Astrocyte of the cerebellum (primary cell): ENCODE measurements at regions not wholly inside any gene's neighbourhood (a gene's known extent, or its start where the extent isn't known, plus 50 kb on each side); places are given as distances from the start of the nearest gene placed in this dataset.

Source experiments
- DNase-seq: peaks from one replicate; pipeline ENCODE4 v3.0.0-alpha.2; 2011; ENCODE audit warnings: low read depth
- H3K4me3 ChIP-seq: 2 replicates; pipeline ENCODE4 v1.5.1; 2011; ENCODE audit warnings: mild to moderate bottlenecking, low read depth, low read length, moderate library complexity
- in situ Hi-C: cut with HindIII; loops from 2 replicates; pipeline ENCODE4 v1.10.0; 2017; ENCODE audit warnings: low sequenced_read_pairs
- TF ChIP-seq, protein P1 (sequence below): IDR thresholded peaks from 2 replicates; pipeline ENCODE4 v1.5.1; 2012; ENCODE audit warnings: low read length, low read depth, moderate library complexity, mild to moderate bottlenecking; ENCODE audit errors: missing control alignments

DNA sequence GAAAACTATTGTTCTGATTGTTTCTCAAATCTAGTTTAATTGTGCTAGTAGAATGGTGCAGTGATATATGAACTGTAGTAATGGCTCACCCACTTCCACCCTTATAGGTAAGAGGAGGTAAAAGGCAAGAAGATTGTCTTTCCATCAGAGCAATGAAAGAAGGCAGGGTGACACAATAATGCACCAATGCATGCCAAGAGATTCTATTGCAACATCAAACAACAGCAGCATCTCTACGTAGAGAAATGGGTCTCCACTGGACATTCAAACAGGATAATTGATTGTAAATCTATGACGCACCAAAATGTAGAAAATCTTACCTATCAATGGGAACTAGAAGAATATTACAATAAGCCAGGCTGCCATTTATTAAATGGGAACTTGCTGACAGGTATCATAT is 107.0 kb upstream of the ISL1 start:
- TF ChIP-seq, protein P1, sequence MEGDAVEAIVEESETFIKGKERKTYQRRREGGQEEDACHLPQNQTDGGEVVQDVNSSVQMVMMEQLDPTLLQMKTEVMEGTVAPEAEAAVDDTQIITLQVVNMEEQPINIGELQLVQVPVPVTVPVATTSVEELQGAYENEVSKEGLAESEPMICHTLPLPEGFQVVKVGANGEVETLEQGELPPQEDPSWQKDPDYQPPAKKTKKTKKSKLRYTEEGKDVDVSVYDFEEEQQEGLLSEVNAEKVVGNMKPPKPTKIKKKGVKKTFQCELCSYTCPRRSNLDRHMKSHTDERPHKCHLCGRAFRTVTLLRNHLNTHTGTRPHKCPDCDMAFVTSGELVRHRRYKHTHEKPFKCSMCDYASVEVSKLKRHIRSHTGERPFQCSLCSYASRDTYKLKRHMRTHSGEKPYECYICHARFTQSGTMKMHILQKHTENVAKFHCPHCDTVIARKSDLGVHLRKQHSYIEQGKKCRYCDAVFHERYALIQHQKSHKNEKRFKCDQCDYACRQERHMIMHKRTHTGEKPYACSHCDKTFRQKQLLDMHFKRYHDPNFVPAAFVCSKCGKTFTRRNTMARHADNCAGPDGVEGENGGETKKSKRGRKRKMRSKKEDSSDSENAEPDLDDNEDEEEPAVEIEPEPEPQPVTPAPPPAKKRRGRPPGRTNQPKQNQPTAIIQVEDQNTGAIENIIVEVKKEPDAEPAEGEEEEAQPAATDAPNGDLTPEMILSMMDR, result no peak
- DNase-seq, result no peak
- H3K4me3 ChIP-seq, result no peak overlapping the region
- in situ Hi-C loops, result loop anchor here (5.0 kb wide), 1 partner anchor 94 kb away; no protein-coding TSS in a partner anchor

DNA sequence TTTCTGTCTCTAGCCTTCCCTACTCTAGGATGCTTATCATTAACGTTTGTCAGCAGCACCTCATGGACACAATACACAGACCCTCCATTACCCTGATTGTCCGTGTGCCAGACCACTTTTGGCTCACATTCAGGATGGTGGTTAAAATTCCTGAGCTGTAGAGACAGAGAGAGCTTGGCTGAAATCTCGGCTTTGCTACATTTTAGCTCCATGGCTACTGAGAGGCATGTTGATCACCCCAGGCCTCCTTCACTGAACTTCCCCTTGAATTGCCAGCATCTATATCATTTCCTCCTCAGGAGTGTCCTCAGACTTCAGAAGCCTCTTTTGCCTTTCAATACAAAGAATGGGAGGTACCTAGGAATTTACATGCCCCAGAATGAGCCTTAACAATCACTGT is 104.7 kb upstream of the ISL1 start:
- H3K4me3 ChIP-seq, result no peak overlapping the region
- TF ChIP-seq, protein P1, result no peak
- in situ Hi-C loops, result loop anchor here (5.0 kb wide), 1 partner anchor 96 kb away; no protein-coding TSS in a partner anchor
- peak; percentile 6 for DNase-seq

DNA sequence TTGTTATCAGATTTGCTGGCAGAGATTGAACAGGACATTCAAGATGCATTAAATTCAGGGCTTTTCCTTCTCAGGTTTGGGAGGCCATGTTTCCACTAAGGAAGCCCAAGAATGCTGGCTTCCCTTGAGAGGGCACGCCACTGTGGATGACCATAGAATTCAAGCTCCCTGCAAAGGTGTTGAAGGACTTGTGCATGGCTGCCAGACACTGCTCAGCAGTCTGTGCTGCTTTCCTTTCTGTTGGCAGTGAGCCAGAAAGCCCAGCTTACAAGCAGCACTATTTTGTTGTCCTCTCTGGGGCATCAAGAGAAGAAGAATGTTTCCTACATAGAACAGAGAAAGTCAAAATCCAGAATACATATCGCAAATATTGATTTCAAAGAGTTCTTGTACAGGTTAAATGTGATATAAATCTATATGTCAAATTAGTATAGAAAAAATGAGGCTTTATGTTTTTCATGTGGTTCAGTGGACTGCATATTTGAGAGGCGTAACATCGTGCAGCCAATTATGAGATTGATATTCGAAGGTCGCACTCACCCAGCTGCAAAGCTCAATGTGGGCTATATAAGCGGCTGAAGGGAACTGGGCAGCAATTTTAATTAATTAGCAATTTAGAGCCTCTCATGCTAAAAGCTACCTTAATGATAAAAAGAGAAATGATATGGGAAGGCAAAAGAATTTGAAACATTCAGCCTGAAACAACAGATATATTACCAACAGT is 103.1 kb upstream of the ISL1 start:
- H3K4me3 ChIP-seq, result no peak overlapping the region
- in situ Hi-C loops, result loop anchor here (5.0 kb wide), 1 partner anchor 98 kb away; no protein-coding TSS in a partner anchor
- TF ChIP-seq, protein P1, result no peak
- DNase-seq, result no peak

DNA sequence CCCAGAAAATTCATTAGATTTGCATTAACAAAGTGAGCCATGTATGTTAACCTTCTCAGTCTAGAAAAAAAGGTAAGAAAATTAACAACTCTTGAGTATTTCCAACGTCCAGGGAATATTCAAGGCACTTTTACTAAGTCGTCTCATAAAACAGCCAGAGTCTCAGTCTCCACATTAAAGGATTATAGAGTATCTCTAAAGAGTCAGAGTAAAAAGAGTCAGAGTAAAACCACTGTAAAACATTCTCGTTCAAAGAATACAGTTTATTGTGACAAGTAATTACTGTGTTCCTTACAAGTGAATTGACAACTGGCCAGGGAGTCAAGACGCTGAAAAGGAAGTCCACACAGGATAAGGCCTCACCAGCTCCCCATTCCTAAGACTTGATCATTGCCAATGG is 97.2 kb upstream of the ISL1 start:
- TF ChIP-seq, protein P1, result no peak
- no peak for DNase-seq
- H3K4me3 ChIP-seq, result no peak overlapping the region
- in situ Hi-C loops, result no loop called here

DNA sequence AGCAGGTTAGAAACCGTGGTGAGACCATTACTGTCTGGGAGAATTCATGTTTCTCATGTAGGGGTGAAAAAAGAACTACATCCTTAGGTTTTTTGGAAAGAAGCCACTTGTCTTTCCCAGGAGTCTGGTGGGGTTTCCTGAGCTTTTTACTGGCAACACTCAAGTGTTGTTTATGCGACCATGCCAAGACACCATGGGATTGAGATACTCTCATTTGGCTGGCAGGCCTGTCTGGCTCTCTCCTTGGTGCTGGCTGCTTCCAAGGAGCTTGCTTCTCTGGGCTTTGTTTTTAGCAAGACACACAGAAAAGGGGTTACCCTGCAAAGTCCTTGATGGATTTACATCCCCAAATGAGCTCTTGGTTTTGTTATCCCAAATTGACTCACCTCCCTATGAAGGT is 80.9 kb upstream of the ISL1 start:
- DNase-seq, result no peak
- in situ Hi-C loops, result no loop called here
- no peak overlapping the region for H3K4me3 ChIP-seq
- TF ChIP-seq, protein P1, result no peak

DNA sequence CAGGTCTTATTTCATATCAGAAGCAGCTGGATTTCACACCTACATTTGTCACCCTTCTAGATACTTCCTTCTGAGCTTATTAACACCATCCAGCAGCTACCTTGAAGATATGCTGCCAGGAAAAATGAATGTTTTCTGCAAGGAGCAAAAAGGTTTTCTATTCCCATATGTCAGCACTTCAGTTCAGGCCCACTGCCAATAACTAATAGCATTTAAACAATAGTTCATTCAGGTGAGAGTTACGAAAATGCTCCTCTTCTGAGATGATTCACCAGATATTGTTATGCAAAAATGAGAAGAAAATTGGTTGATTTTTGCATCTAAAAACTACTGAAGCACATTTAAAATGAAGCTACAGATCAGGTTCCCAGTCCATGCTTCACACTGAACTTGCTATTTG is 56.4 kb upstream of the ISL1 start:
- no peak overlapping the region for H3K4me3 ChIP-seq
- no peak for DNase-seq
- in situ Hi-C loops, result no loop called here
- TF ChIP-seq, protein P1, result no peak
